ENCODE measurements at regions not wholly inside any gene's neighbourhood (a gene's known extent, or its start where the extent isn't known, plus 50 kb on each side); places are given as distances from the start of the nearest gene placed in this dataset.

- Histone ChIP-seq H3K79me2 (ENCODE audit: insufficient read depth) (no peaks in the 10 kb centered on the region), H3K27ac (ENCODE audit: low read depth in 2 of 2, low read length in 1 of 2) (no peak overlapping the region), H3K4me1 (ENCODE audit: control insufficient read depth in 1 of 2, insufficient read depth in 2 of 2, low read depth in 1 of 2, low read length in 1 of 2) (no peaks in the 10 kb centered on the region), H3K36me3 (replicated peaks in 1 of 2; ENCODE audit: control insufficient read depth in 1 of 2, insufficient read depth in 2 of 2, low read length in 1 of 2) (no peaks in the 10 kb centered on the region), H3K9me2 (no peaks in the 10 kb centered on the region), H3F3A (replicated peaks; ENCODE audit: insufficient read depth) (no peaks in the 10 kb centered on the region), H3K4me2 (no peak overlapping the region), H2AFZ (ENCODE audit: low read depth) (no peak overlapping the region), H3K27me3 (ENCODE audit: insufficient read depth) (no peaks in the 10 kb centered on the region), H3K4me3 (ENCODE audit: low read depth in 2 of 2, low read length in 1 of 2) (no peak overlapping the region), H4K20me1 (ENCODE audit: insufficient read depth) (no peaks in the 10 kb centered on the region), H3K9me3 (no peaks in the 10 kb centered on the region), H3K9ac (no peak overlapping the region)
- DNase-seq: no peak
- no peak for TF ChIP-seq TAF1 (IDR thresholded peaks at IDR 0.05; ENCODE audit: borderline replicate concordance, low read depth, low read length)
- TF ChIP-seq MXI1 (IDR thresholded peaks at IDR 0.05; ENCODE audit: low read depth, low read length): no peak
- no peak for TF ChIP-seq POLR2AphosphoS5 (IDR thresholded peaks at IDR 0.05; ENCODE audit: low read depth, low read length)
- no peak for TF ChIP-seq RAD21 (IDR thresholded peaks at IDR 0.05; ENCODE audit: low read length)
- CTCF ChIA-PET: interaction anchor here (0.8 kb wide), 1 partner anchor 36 kb away, joined by 3 read pairs; no protein-coding TSS in a partner anchor
- 72% methylated on average over 4 of the region's 4 CpGs for WGBS (ENCODE audit: low lambda C conversion rate)
- POLR2A ChIA-PET: no interaction called here
Measured at GRCh38 chr3:187952849-187953248, 201.1 kb upstream of the LPP start.

DNA sequence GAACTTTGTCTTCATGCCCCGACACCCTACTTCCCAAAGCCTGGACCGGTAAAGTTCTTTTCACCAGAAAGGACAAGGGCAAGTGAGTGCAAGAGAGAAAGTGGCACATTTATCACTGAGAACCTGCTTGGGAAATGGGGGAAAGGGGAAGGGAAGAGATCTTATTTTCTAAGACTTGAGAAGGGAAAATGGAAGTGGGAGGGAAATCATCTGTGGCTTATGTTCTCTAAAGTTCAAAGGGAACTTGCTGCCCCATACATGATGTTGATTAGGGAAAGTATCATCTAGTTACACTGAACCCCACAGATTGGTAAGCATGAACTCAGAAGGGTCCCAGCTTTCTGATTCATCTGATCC lies 199.5 kb upstream of the LPP start:
- H3K9me2 ChIP-seq: no peaks in the 10 kb centered on the region
- no peaks in the 10 kb centered on the region for H3F3A ChIP-seq (replicated peaks; ENCODE audit: insufficient read depth)
- no peak overlapping the region for H3K4me3 ChIP-seq (ENCODE audit: low read depth in 2 of 2, low read length in 1 of 2)
- H4K20me1 ChIP-seq (ENCODE audit: insufficient read depth): no peaks in the 10 kb centered on the region
- TF ChIP-seq FOXJ3 (CRISPR knock-in tag; IDR thresholded peaks at IDR 0.05): no peak
- TF ChIP-seq JUND (IDR thresholded peaks at IDR 0.05): no peak
- no peak for TF ChIP-seq SIN3A (IDR thresholded peaks at IDR 0.05; ENCODE audit: borderline replicate concordance, low read depth, low read length)
- no peak for TF ChIP-seq MAX (IDR thresholded peaks at IDR 0.05; ENCODE audit: low read depth)
- no peak for TF ChIP-seq MXI1 (IDR thresholded peaks at IDR 0.05; ENCODE audit: low read depth, low read length)
- TF ChIP-seq PBX3 (IDR thresholded peaks at IDR 0.05): no peak
- TF ChIP-seq IRF3 (IDR thresholded peaks at IDR 0.05; ENCODE audit: low read depth, low read length): no peak
- no peak for TF ChIP-seq SMC3 (IDR thresholded peaks at IDR 0.05; ENCODE audit: low read depth, low read length)
- no peak for TF ChIP-seq ELF1 (IDR thresholded peaks at IDR 0.05)
- no peak for TF ChIP-seq TAF1 (IDR thresholded peaks at IDR 0.05; ENCODE audit: borderline replicate concordance, low read depth, low read length)
- no peak for TF ChIP-seq MEF2A (IDR thresholded peaks at IDR 0.05; ENCODE audit: borderline replicate concordance, low read depth)
- TF ChIP-seq RFX5 (IDR thresholded peaks at IDR 0.05; ENCODE audit: low read length): no peak
- no peak for TF ChIP-seq FOXM1 (IDR thresholded peaks at IDR 0.05; ENCODE audit: low read depth)
- no peak for TF ChIP-seq USF2 (IDR thresholded peaks at IDR 0.05; ENCODE audit: borderline replicate concordance, low read depth, low read length)
- no peak for TF ChIP-seq YY1 (IDR thresholded peaks at IDR 0.05; ENCODE audit: low read depth)
- no peak for TF ChIP-seq REST (IDR thresholded peaks at IDR 0.05; ENCODE audit: low read depth, low read length)
- no peak for TF ChIP-seq CHD2 (IDR thresholded peaks at IDR 0.05; ENCODE audit: low read length, partially characterized antibody)
- H3K36me3 ChIP-seq (replicated peaks in 1 of 2; ENCODE audit: control insufficient read depth in 1 of 2, insufficient read depth in 2 of 2, low read length in 1 of 2): no peaks in the 10 kb centered on the region
- H3K9ac ChIP-seq: no peak overlapping the region
- no peaks in the 10 kb centered on the region for H3K4me1 ChIP-seq (ENCODE audit: control insufficient read depth in 1 of 2, insufficient read depth in 2 of 2, low read depth in 1 of 2, low read length in 1 of 2)
- H3K27me3 ChIP-seq (ENCODE audit: insufficient read depth): no peaks in the 10 kb centered on the region
- ChIA-PET CTCF (interaction anchor here (1.3 kb wide), 1 partner anchor 18 kb away, joined by 3 read pairs; no protein-coding TSS in a partner anchor), POLR2A (no interaction called here)
- H3K9me3 ChIP-seq: no peaks in the 10 kb centered on the region
- no peak overlapping the region for H2AFZ ChIP-seq (ENCODE audit: low read depth)
- no peak overlapping the region for H3K4me2 ChIP-seq
- no peaks in the 10 kb centered on the region for H3K79me2 ChIP-seq (ENCODE audit: insufficient read depth)
- H3K27ac ChIP-seq (ENCODE audit: low read depth in 2 of 2, low read length in 1 of 2): no peak overlapping the region
- no peak for DNase-seq
- 89% methylated on average over 2 of the region's 2 CpGs for WGBS (ENCODE audit: low lambda C conversion rate)

Measured in SK-N-SH (cell line).